ENCODE measurements at regions not wholly inside any gene's neighbourhood (a gene's known extent, or its start where the extent isn't known, plus 50 kb on each side); places are given as distances from the start of the nearest gene placed in this dataset.

- H3K9me3 ChIP-seq = no peaks in the 10 kb centered on the region
- no peak for TF ChIP-seq POLR2A (IDR thresholded peaks at IDR 0.05)
- no peaks in the 10 kb centered on the region for H3K27me3 ChIP-seq (replicated peaks in 1 of 7)
- no peak for DNase-seq
- no peak overlapping the region for H3K4me3 ChIP-seq
- H3K4me1 ChIP-seq = no peaks in the 10 kb centered on the region
- H3K36me3 ChIP-seq = no peaks in the 10 kb centered on the region
- intact Hi-C loops (cut with DNase I; ENCODE audit: low total_unique reads) = no loop called here
- H3K27ac ChIP-seq = no peak overlapping the region
These were observed 1106.9 kb downstream of the TMTC2 start for GRCh38 chr12:83793616-83794015.

GRCh38 chr12:83784298-83784890, 1097.7 kb downstream of the TMTC2 start:
- no peak for TF ChIP-seq POLR2AphosphoS5 (IDR thresholded peaks at IDR 0.05)
- TF ChIP-seq, protein P1, sequence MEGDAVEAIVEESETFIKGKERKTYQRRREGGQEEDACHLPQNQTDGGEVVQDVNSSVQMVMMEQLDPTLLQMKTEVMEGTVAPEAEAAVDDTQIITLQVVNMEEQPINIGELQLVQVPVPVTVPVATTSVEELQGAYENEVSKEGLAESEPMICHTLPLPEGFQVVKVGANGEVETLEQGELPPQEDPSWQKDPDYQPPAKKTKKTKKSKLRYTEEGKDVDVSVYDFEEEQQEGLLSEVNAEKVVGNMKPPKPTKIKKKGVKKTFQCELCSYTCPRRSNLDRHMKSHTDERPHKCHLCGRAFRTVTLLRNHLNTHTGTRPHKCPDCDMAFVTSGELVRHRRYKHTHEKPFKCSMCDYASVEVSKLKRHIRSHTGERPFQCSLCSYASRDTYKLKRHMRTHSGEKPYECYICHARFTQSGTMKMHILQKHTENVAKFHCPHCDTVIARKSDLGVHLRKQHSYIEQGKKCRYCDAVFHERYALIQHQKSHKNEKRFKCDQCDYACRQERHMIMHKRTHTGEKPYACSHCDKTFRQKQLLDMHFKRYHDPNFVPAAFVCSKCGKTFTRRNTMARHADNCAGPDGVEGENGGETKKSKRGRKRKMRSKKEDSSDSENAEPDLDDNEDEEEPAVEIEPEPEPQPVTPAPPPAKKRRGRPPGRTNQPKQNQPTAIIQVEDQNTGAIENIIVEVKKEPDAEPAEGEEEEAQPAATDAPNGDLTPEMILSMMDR (IDR thresholded peaks at IDR 0.05 in 8 of 11, conservative IDR thresholded peaks at IDR 0.05 in 3 of 11) = no peak
- TF ChIP-seq POLR2A (IDR thresholded peaks at IDR 0.05) = no peak
- Histone ChIP-seq H3K27ac (no peak overlapping the region), H3K36me3 (no peaks in the 10 kb centered on the region), H3K4me1 (no peaks in the 10 kb centered on the region), H3K27me3 (replicated peaks in 1 of 7) (no peaks in the 10 kb centered on the region), H3K9me3 (peaks cover 0 to 4% (median 0%) of the 10 kb centered on the region in 8 donors), H3K4me3 (no peak overlapping the region)
- intact Hi-C loops (cut with DNase I; ENCODE audit: low total_unique reads) = no loop called here
- 70 to 77% (median 73%) methylated on average over 7 of the region's 7 CpGs for WGBS, 5 donors
- no peak for DNase-seq

GRCh38 chr12:83779526-83779925, 1092.8 kb downstream of the TMTC2 start:
- no peaks in the 10 kb centered on the region for H3K4me1 ChIP-seq
- TF ChIP-seq POLR2A (IDR thresholded peaks at IDR 0.05) = no peak
- TF ChIP-seq POLR2AphosphoS5 (IDR thresholded peaks at IDR 0.05) = no peak
- TF ChIP-seq, protein P1 (IDR thresholded peaks at IDR 0.05 in 8 of 11, conservative IDR thresholded peaks at IDR 0.05 in 3 of 11) = no peak
- no peak overlapping the region for H3K4me3 ChIP-seq
- H3K9me3 ChIP-seq = peaks cover 0 to 9% (median under 1%) of the 10 kb centered on the region in 8 donors
- intact Hi-C loops (cut with DNase I; ENCODE audit: low total_unique reads) = no loop called here
- H3K27ac ChIP-seq = no peak overlapping the region
- no peaks in the 10 kb centered on the region for H3K36me3 ChIP-seq
- H3K27me3 ChIP-seq (replicated peaks in 1 of 7) = no peaks in the 10 kb centered on the region
- 70 to 93% (median 78%) methylated on average over 2 of the region's 2 CpGs for WGBS, 5 donors
- no peak for DNase-seq

GRCh38 chr12:83769151-83769550, 1082.4 kb downstream of the TMTC2 start:
- Histone ChIP-seq H3K4me3 (no peak overlapping the region), H3K9me3 (peaks cover 0 to 36% (median 25%) of the 10 kb centered on the region in 8 donors), H3K27me3 (replicated peaks in 1 of 7) (no peaks in the 10 kb centered on the region), H3K36me3 (no peaks in the 10 kb centered on the region), H3K27ac (no peak overlapping the region), H3K4me1 (no peaks in the 10 kb centered on the region)
- DNase-seq = no peak
- WGBS, 5 donors = 77 to 88% (median 81%) methylated on average over 3 of the region's 3 CpGs
- intact Hi-C loops (cut with DNase I; ENCODE audit: low total_unique reads) = no loop called here
- no peak for TF ChIP-seq POLR2A (IDR thresholded peaks at IDR 0.05)
- TF ChIP-seq, protein P1 (IDR thresholded peaks at IDR 0.05 in 8 of 11, conservative IDR thresholded peaks at IDR 0.05 in 3 of 11) = no peak
- TF ChIP-seq POLR2AphosphoS5 (IDR thresholded peaks at IDR 0.05) = no peak

DNA sequence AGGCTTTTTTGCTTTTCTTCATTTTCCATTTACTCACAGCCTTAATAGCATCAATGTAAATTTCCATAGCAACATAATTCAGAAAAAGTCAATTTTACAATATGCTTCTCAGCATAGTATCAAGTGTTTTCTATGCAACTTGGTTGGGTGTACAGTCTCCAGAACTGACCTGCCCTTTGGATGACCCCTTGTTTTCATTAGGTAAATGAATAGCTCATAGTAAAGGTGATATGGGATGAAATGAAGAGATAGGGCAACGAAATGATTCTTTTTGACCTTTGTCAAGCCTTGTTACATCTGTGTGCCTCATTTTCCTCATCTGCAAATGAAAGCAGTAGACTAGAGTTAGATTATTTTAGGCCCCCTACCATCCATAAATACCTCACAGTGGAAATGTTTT, 1081.0 kb downstream of the TMTC2 start:
- no peaks in the 10 kb centered on the region for H3K27me3 ChIP-seq (replicated peaks in 1 of 7)
- DNase-seq = no peak
- 26 to 53% (median 44%) methylated on average over 1 of the region's 1 CpG for WGBS, 5 donors
- no peak overlapping the region for H3K27ac ChIP-seq
- peaks cover 0 to 23% (median 15%) of the 10 kb centered on the region in 8 donors for H3K9me3 ChIP-seq
- H3K4me3 ChIP-seq = no peak overlapping the region
- TF ChIP-seq POLR2A (IDR thresholded peaks at IDR 0.05) (no peak), POLR2AphosphoS5 (IDR thresholded peaks at IDR 0.05) (no peak)
- TF ChIP-seq, protein P1 (IDR thresholded peaks at IDR 0.05 in 8 of 11, conservative IDR thresholded peaks at IDR 0.05 in 3 of 11) = no peak
- no peaks in the 10 kb centered on the region for H3K36me3 ChIP-seq
- intact Hi-C loops (cut with DNase I; ENCODE audit: low total_unique reads) = no loop called here
- H3K4me1 ChIP-seq = no peaks in the 10 kb centered on the region

Measured in spleen (tissue), 11 donors.